ENCODE measurements at regions not wholly inside any gene's neighbourhood (a gene's known extent, or its start where the extent isn't known, plus 50 kb on each side); places are given as distances from the start of the nearest gene placed in this dataset.

GRCh38 chr19:30128211-30128610 lies 186.2 kb downstream of the URI1 start:
- no peak for DNase-seq (ENCODE audit: low read depth in 3 of 3)

- no peak for DNase-seq (ENCODE audit: low read depth in 3 of 3)
These were observed 188.5 kb downstream of the URI1 start for GRCh38 chr19:30130356-30131122.

DNA sequence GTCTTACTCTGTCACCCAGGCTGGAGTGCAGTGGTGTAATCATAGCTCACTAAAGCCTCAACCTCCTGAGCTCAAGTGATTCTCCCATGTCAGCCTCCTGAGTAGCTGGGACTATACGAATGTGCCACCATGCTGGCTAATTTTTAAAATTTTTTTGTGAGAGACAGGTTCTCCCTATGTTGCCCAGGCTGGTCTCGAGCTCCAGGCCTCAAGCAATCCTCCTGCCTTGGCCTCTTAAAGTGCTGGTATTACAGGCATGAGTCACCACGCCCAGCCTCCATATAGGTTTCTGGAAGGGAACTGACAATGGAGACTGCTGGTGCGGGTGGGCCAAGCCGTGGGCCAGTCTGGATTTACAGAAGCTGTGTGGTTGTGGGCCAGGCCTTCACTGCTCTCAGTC lies 189.2 kb downstream of the URI1 start:
- no peak for DNase-seq (ENCODE audit: low read depth in 3 of 3)

DNA sequence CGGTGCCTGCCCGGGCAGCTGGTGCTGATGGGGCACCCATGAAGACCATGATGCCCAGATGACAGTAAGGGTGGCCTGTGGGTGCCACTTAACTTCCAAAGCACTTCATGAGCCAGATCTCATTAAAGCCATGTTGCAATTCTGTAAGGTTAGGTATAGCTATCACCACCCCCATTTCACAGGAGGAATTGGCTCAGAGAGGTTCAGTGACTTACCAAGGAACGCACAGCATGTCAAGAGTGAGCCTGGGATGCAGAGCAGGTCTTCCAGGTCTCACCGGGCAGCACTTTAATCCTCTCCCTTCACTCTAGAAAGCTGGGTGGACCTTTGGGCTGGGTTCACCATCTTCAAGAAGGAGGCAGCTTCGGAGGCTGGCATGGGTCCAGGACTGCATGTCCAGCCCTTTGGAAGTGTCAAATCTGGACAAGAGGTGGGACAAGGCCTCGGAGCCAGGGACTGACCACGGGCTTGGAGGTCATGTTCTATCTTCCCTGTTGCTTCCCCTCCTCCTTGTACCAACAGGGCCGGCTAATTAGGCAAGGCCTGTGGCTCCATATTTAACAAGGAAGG lies 189.8 kb downstream of the URI1 start:
- DNase-seq (ENCODE audit: low read depth in 3 of 3), result no peak

GRCh38 chr19:30132343-30133075 lies 190.5 kb downstream of the URI1 start:
- DNase-seq (ENCODE audit: low read depth in 3 of 3), result no peak

- DNase-seq (ENCODE audit: low read depth in 3 of 3), result no peak
These were observed 191.8 kb downstream of the URI1 start for GRCh38 chr19:30133803-30134202.

DNA sequence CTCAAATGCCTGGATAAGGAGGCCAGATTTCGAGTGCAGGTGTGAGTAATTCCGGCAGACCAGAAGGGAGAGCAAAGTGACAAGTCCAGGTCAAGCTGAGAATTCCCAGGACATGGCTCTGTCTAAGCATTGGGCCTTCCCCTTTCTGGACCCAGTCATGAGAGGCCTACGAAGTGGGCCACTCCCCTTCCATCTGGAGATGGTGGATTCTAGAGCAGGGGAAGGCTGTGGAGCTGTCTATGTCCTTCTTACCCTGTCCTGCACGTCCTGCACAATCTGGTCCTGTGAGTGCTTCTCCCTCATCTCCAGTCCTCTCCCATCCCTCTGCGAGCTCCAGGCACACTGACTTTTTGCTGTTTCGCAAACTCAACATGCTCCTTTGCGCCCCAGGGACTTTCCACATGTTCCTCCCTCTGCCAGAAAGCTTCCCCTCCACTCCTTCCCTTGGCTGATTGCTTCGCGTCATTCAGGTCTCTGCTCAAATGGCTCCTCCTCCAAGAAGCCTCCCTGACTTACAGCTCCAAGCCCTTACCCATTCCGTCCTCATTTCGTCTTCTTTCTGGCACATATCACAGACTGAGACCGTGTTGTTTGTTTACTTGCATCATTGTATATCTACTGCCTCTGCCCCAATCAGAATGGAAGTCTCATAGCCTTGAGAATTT lies 193.2 kb downstream of the URI1 start:
- DNase-seq (ENCODE audit: low read depth in 3 of 3), result no peak

GRCh38 chr19:30135797-30136196 lies 193.8 kb downstream of the URI1 start:
- DNase-seq (ENCODE audit: low read depth in 3 of 3), result no peak

GRCh38 chr19:30136611-30137195 lies 194.7 kb downstream of the URI1 start:
- DNase-seq (ENCODE audit: low read depth in 3 of 3), result no peak

- DNase-seq (ENCODE audit: low read depth in 3 of 3), result no peak
These were observed 195.7 kb downstream of the URI1 start for GRCh38 chr19:30137747-30138146.

DNA sequence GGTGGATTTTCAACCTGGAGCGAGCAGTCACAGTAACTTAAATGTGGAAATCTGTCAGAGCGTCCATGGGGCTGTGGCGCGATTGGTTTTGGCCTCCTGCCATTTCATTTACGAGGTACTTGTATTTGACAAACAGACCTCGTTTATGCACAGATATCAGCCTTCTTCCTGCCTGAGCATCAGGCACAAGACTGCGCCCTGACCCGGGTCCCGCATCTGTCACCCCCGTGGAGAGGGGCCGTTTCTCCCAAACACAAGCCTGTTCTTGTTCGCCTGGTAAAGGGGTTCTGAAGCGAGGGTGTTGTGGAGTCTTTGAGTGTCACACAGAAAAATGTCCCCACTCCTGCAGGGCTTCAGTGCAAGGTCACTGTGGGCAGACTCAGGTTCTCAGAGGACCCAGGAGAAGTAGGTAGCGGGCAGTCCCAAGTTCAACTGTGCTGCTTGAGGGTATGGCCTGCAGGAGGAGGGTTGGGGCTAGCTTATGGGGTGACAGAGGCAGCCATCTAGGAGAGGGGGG lies 202.3 kb downstream of the URI1 start:
- no peak for DNase-seq (ENCODE audit: low read depth in 3 of 3)

- DNase-seq (ENCODE audit: low read depth in 3 of 3), result no peak
These were observed 202.8 kb downstream of the URI1 start for GRCh38 chr19:30144802-30145201.

DNA sequence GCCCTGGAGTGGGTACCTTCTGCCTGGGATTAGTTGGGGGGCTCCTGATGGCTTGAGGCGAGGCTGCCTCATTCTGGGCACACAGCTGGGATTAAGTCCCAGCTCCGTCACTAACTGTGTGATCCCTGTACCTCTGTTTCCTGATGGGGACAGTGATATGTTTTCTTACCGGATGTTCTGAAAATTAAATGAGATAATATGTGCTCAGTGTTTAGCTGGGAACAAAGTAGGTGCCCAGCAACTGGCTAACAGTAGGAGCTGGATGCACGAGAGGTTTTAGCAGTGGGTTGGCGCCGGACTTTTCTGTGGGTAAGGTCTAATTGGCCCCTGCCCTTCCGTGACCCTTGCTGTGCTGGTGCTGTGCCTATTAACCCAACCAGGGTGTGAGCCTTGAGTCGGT lies 203.4 kb downstream of the URI1 start:
- DNase-seq (ENCODE audit: low read depth in 3 of 3), result no peak

DNA sequence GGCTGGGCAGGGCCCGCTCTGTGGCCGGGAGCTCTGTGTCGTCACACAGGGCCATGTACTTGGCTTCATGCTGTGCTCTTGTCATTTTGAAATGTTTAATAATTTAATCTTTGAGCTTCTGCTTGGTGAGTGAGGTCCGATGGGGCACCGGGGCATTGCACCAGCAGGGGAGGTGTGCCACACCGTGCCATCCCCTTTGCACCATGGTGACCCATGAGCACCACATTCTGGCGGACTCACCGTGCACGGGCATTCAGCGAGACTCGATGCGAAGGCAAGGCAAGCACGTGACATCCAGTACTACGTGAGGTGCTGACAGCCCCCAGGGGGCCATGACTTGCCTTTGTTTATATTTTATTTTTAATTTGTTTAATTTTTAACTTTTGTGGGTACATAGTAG lies 204.3 kb downstream of the URI1 start:
- DNase-seq (ENCODE audit: low read depth in 3 of 3), result no peak

- DNase-seq (ENCODE audit: low read depth in 3 of 3), result no peak
These were observed 206.2 kb downstream of the URI1 start for GRCh38 chr19:30148039-30148790.

- no peak for DNase-seq (ENCODE audit: low read depth in 3 of 3)
These were observed 206.8 kb downstream of the URI1 start for GRCh38 chr19:30148803-30149202.

GRCh38 chr19:30149300-30149699 lies 207.3 kb downstream of the URI1 start:
- DNase-seq (ENCODE audit: low read depth in 3 of 3), result no peak

DNA sequence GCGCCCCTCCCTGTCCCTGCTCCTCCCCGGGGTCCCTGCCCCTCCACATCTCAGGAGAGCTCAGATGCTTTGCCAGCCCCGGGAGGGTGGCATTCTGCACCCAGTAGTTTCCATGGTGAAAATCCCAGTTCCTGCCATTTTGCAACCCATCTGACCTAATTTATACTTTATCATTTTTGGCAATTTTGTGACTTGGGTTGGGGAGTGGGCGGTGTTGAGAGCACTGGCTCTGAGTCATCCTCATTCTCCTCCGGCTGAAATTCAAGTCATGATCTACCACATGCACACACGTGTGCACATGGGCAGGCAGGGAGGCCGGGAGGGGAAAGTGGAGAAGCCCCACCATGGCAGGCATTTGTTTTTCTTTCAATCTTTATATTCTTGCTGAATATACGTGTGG lies 208.6 kb downstream of the URI1 start:
- DNase-seq (ENCODE audit: low read depth in 3 of 3), result no peak

DNA sequence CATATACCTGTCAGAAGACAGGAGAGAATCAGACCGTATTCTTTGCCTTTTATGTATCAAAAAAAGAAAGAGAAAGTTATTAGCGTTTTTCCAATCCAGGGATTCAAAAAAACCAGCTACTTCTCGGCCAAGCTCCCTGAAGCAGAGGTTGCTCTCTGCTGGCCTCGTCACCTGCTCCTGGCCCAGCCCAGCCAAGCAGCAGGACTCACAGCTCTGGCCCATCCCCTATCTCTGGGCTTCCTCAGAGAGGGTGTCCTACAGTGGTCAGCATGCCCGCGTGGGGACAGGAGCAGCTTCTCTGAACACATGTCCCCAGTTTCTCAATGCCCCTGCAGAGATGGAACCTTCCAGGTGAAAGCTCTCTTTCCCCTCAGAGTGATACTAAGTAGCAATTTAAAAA lies 209.0 kb downstream of the URI1 start:
- no peak for DNase-seq (ENCODE audit: low read depth in 3 of 3)

DNA sequence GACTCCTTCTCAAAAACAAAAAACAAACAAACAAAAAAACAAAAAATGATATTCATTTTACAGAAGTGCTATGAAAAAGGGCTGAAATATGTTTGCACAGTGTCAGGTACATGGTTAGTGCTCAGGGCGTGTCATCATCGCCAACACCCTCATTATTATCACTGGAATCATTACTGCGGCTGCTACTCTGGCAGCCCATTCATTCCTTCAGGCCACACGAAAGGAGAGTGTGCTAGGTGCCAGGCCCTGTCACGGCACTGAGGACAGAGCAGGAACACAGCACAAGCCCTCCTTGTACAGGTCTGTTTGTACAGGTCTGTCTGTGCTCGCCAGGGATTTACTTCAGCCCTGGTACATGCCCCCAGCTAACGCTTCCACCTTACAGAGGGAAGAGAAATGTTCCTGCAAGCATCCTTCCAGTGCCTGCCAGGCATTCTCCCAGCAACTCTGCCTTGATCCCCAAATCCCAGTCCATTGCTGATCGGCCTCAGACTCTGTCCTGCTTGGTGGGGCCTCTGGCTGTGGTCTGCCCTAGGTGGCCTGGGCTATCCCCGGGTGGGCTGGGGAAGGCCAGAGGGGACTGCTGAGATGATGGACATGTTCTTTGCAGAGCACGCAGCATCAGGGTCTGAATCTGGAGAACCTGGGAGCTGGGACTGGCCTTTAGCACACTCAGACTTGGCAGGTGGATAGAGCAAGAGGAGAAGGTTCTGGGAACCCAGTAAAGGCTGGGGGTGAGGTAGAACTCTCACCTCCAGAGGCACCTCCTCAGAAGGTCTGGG lies 210.7 kb downstream of the URI1 start:
- DNase-seq (ENCODE audit: low read depth in 3 of 3), result no peak
